ENCODE measurements at regions not wholly inside any gene's neighbourhood (a gene's known extent, or its start where the extent isn't known, plus 50 kb on each side); places are given as distances from the start of the nearest gene placed in this dataset.
A peak's percentile ranks its signal among the peaks of the same experiment; 100 is the strongest.

DNA sequence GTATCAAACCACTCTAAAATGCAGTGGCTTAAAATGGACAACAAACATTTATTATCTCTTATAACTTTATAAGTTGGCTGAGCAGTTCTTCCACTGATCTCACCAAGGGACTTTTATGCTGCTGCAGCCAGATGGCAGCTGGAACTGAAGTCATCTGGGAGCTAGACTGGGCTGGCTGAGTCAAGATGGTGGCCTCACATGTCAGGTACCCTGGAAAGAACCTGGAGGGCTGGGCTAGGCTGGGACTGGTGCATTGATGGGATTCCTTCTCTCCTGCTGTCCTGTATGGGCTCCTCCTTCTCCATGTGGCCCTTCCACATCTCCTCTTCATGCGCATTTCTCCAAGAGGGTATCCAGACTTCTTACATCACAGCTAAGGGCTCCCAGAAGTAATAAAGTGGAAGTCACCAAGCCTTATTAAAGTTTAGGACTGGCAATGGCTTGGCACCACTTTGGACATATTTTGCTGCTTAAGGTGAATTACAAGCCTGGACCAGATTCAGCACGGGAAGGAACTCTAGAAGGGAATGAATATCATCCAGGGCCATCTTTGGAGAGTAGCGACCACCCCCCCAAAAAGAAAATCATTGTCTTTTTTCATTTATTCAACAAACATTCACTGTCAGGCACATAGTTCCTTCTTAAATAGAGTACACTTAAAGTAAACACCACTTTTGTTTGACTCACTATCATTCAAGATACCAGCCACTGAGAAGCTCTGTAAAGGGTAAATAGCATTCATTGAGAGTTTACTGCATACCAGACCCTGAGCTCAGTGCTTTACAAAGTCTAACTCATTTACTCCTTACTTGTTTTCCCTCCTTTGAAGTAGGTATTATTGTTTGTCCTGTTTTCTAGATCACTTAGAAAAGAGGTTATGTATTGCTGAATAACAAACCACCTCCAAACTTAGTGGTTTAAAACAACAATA lies 138.0 kb downstream of the ZFP36L2 start:
- DNase-seq (ENCODE audit: low read depth in 2 of 2), result no peak

DNA sequence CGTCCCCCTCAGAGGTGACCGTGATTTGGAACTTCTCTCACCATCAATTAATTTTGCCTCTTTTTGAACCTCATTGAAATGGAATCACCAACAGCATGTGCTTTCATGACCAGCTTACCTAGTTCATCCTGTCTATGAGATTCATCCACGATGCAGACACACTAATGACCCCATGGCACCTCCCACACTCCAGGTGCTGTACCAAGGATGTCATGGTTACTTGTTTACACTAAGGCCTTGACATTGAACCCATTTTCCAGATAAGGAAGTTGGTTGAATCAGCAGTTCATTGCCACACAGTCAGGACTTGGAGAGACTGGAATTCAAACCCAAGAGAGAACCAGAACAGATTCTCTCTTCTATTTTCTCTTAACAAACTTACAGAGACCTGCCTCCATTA lies 139.0 kb downstream of the ZFP36L2 start:
- DNase-seq (ENCODE audit: low read depth in 2 of 2), result no peak

DNA sequence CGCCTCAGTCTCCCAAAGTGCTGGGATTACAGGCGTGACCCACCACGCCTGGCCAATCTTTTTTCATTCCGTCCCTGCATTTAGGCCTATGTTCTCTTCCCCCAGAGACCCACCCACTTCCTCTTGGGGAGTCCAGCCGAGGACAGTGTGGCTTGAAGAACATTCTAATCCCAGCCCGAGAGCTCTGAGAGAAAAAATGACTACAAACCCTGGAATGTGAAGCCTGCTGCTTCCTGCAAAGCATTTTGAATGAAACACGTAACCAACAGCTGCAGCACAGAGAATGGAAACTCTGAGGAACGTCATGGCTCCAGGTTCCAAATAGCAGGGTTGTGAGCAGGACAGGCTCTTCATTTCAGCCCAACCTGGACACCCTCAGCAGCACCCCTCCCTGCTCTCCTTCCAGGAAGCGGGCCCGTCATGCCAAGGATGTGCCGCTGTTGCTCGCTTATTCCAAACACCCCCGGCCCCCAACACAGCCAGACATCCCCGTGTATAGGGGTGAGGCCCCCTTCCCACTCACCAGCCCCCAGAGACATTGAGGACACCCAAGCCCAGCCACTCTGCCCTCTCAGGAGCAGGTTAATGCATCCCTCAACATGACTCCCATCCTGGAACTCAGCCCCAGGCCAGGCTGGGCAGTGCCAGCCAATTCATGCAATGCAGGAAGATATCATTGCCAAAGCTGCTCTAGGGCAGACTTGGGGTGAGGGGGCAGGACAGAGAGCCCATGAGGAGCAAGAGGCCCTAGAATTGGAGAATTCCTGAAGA lies 139.8 kb downstream of the ZFP36L2 start:
- DNase-seq (ENCODE audit: low read depth in 2 of 2), result peak; percentile 94 to 97

DNA sequence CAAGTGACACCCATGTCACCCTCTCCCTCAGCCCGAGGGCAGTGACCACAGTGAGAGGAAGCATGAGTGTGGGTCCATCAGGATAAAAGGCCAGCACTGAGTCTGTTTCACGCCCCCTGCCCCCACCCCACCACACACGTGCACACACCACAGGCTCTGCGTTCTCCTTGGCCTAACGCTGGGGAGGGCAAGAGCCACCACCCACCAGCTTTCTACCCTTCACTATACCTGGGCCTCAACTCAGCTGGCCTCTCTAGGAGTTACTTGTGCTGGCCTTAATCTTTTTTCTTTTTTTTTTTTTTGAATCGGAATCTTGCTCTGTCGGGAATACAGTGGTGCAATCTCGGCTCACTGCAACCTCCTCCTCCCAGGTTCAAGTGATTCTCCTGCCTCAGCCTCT lies 140.5 kb downstream of the ZFP36L2 start:
- no peak for DNase-seq (ENCODE audit: low read depth in 2 of 2)

DNA sequence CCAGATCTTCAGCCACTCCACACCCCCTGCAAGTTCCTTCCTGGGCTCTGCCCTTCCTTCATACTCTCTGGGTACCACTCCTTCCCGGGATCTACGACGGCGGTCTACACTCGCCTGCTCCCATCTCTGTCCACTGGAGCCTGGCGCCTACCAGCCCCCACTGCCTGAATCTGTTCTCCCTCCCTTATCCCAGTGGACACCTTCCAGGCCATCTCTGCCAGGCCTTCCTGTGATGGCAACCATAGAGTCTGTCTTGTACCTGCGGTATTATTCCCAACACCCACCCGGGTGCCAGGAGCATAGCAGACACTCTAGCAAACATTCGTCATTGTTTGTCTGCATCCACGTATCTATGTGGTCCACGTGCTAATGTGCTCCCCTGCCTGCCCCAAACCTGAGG lies 140.9 kb downstream of the ZFP36L2 start:
- DNase-seq (ENCODE audit: low read depth in 2 of 2), result no peak

DNA sequence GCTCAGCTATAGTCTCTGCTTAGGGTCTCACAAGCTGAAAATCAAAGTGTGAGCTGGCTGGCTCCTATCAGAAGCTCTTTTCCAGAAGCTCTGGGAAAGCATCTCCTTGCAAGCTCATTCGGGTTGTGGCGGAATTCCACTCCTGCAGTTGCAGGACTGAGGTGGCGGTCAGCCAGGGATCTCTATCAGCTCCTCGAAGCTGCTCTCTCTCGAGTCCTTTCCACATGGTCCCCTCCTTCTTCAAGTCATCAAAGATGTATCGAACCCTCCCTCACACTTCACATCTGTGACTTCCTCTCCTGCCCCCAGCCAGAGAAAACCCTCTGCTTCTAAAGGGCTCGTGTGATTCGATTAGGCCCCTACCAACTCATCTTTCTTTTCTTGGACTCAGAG lies 141.7 kb downstream of the ZFP36L2 start:
- DNase-seq (ENCODE audit: low read depth in 2 of 2), result no peak

DNA sequence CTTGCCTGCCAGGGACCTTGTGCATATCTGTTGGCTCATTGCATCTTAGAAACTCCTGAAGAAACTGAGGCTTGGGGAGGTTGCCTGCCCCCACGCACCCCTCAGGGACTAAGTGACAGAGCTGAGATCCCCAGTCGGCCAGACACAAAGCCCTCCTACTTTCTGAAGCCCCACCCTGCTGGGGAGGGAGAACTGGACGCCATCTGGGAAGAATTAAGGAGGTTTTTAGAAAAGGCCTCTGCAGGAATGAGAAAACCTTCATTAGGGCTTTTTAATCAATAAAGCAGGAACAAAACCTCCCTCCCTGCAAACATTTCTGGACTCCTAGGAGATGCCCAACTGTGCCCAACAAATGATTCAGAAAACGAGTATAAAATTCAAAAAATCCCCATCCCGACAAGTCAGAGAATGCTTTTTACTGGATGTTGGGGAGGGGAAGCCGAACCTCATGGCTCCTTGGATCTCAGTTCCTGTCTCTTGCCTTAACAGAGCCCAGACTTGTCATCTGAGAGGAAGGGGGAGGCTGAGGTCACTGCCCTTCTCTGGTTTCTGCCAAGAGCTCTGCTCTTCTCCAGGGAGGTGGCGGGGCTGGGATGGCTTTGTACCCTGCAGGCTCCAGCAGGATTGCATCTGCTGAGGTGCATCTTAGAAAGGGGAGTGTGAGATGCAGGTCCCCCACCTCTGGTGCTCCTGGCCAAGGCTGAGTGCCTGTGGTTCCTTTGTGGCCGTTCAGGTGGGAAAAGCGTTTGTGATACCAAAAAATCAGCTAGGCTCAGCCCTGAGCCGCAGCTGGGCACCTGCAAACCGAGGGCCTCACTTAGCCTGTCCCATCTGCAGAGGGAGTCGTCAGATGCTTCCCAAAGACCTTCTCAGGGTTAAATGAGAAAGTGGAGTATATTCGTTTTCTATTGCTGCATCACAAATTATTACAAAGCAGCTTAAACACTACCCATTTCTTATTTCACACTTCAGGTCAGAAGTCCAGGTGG lies 142.4 kb downstream of the ZFP36L2 start:
- DNase-seq (ENCODE audit: low read depth in 2 of 2), result no peak

DNA sequence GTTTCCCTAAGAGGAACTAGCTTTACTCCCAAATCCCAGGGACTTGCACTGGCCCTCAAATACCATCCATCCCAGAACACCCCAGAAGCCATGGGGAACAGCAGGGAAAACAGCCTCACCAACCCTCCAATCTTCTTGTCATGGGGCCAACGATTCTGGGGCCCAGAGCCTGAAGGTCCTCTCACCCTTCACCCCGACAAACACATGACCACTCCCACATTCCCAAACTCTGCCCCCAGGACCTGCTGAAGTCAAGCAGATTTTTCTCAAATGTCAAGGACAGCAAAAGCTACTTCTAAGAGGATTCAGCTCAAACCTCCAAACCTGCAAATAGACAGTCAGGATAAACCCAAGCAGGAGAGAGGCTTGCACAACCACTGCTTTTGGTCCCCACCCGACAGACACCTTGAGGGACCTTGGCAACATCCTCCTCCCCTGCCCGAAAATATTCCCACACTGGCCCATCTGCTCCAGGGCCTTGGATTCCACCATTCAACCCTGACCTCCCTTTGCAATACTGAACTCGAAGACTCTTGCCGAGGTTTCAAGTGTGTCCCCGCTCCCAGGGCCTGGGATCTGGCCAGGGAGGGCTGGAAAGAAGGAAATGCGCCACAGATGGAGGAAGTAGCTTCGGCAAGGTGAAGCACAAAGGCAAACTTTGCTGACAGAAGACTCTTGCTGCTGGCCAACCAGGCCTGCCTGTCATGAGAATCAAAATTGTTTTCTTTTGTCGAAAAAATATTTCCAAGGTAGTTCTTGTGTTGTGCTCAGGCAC lies 143.3 kb downstream of the ZFP36L2 start:
- peak in 1 of 2 donors; percentile 87 for DNase-seq (ENCODE audit: low read depth in 2 of 2)

DNA sequence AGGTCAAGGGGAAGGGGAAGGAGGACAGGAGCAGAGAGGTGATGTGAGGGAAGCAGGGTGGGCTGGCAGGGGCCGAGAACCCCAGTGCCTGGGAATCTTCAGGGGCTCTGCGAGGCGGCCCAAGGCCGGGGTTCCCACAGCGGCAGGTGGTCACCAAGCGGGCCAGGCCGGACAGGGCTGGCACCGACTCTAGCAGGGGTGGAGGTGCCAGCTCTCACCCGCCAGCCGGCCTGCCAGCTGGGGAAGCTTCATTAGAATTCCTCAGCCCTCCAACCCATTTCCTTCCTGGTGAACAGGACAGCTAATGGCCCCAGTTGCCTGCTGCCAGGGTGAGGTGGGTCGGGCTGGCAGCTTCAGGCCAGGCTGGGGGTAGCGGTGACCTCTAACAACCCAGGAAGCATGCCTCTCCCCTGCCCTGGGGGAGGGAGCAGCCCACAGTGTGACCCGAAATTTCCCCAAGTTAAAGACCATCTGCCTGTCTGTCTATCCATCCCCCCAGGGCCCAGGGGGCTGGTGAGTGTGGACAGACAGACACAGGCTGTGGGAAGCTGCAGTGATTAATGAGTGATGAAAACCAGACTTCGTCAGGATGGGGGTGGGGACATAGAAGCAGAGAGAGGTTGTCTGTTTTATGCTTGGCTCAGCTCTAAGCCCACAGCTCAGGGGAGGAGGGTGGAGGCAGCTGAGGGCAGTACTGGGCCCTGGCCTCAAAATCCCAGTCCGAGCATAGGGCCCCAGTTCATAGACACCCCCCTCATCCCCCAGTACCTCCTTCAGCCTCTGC lies 144.1 kb downstream of the ZFP36L2 start:
- DNase-seq (ENCODE audit: low read depth in 2 of 2), result peak; percentile 59 to 88

DNA sequence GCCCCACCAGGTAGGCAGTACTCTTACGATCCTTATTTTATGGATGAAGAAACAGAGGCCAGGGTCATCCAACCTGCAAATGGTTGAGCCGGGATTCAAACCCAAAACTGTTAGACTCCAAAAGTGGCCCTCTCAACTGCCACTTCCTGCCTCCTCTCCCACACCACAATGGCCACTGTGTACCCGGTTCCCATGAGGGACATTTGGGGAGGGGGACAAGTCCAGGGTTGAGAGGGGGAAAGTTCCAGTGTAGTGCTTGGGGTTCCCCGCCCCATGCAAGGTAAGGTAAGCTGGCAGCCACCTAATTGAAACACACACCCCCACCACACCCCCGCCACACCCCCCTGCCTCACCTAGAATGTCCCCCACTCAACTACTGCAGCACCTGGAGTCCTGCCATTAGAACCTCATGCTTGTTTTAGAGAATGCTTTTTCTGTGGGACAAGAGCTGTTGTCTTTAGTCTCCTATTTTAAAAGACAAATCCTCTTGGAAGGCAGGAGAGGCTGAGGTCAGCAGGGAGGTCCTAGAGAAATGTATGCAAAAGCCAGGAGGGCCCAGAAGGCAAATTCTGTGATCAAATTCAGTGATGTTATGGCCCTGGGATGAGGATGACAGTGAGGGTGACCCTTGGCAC lies 145.2 kb downstream of the ZFP36L2 start:
- DNase-seq (ENCODE audit: low read depth in 2 of 2), result no peak

DNA sequence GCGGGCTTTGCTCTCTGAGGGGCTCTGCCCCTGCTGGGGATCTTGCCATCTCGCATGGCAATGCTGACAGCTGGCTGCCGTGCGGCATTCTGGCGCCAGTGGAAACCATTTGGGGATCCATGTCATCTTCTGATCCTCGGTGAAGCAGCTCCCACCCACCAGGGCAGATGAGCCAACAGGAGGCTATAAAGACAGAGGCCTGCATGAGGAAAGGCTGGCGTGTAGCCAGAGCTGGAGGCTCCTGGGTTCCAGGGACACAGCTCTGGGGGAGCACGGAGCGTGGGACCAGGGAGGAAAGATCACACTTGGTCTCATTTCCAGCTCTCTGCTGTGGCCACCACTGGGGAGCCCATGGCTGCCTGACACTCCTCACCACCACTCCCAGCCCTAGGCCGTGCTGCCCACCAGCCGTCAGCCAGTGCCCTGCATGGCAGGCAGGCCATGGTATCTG lies 145.8 kb downstream of the ZFP36L2 start:
- DNase-seq (ENCODE audit: low read depth in 2 of 2), result no peak

DNA sequence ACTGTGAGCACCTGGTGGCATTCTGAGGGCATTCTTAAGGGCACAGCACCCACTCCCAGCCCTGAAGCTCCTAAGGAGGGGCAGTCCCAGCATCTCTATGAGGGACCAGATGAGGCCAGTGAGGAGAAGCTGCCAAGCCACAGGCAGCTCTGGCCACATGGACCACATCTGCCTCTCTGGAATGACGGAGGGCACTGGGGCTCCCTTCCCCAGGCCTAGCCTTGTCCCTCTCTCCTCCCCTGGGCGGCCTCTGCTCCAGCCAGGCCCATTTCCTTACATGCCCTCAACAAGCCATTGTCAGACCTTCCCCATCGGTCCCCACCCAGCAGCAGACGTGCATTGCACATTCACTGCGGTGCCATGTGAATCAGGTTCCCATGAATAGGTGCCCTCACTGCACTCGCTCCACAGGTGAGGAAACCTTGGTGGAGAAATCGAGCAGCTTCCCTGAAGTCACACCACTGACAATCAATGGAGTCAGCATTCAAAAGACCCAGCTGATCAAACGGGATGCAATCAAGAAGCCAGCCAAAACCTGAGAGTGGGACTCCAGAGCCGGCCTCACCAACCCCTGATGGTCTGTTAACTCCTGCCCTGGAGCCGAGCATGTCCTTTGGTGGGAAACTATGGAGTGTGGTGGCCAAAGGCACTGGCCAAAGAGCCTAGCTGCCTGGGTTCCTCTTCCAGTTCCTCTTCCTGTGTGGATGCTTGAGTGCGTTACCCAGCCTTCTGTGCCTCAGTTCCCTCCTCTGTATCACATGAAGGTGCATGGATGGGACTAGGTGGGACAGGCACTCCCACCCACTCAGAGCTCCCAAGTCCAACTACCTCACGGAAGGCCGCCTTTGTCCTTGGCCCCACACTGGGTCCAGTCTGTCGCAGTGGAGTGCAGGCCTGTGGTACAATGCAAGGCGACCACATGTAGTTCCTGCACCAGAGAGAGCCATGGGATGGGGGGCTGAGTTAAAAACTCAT lies 147.3 kb downstream of the ZFP36L2 start:
- no peak for DNase-seq (ENCODE audit: low read depth in 2 of 2)

DNA sequence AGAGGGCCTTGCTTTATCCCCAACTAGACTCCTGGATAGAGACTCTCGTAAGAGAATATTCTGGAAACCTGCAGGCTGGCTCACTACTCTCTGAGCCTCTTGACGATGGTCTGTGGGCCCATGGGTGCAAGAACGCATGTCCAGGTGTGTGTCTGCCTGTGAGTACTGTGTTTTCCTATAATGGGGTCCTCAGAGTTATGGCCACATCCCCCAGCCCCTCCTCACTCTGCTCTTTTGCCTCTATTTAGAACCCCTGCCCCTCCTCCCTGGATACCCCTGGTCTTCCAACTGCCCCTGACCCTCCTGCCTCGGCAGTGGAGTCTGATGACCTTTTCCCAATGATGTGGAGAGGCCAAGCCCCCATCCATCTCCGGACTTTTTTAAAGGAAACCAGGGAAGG lies 148.1 kb downstream of the ZFP36L2 start:
- no peak for DNase-seq (ENCODE audit: low read depth in 2 of 2)

DNA sequence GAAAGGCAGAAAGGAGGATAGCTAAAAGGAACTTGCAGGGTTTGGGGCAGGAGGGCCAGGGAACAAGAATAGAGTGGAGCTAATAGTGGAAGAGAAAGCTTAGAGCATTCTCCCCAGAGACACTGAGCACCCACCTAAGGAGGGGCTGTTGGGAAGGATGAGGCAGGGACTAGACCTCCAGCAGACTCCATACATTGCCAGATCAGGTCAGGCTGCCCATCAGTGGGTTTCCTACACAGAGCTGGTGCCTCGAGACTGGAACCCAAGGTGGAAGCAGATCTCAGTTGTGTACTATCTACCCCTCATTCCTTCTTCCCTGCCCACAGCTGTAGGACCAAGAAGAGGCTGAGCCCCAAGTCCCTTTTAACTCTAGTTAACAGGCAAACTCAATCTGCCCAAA lies 148.5 kb downstream of the ZFP36L2 start:
- no peak for DNase-seq (ENCODE audit: low read depth in 2 of 2)

DNA sequence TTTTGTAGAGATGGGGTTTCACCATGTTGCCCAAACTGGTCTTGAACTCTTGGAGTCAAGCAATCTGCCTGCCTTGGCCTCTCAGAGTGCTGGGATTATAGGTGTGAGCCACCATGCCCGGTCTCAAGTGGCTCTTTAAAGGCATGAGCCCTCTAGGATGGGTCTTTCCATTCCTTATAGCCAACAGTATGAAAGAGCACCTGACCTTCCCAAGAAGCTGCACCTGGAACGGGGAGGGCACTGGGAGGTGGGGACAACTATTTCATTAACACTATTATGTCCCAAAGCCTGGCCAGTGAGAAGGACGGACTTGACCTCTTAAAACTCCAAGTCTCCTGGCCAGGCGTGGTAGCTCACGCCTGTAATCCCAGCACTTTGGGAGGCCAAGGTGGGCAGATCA lies 149.7 kb downstream of the ZFP36L2 start:
- no peak for DNase-seq (ENCODE audit: low read depth in 2 of 2)

DNA sequence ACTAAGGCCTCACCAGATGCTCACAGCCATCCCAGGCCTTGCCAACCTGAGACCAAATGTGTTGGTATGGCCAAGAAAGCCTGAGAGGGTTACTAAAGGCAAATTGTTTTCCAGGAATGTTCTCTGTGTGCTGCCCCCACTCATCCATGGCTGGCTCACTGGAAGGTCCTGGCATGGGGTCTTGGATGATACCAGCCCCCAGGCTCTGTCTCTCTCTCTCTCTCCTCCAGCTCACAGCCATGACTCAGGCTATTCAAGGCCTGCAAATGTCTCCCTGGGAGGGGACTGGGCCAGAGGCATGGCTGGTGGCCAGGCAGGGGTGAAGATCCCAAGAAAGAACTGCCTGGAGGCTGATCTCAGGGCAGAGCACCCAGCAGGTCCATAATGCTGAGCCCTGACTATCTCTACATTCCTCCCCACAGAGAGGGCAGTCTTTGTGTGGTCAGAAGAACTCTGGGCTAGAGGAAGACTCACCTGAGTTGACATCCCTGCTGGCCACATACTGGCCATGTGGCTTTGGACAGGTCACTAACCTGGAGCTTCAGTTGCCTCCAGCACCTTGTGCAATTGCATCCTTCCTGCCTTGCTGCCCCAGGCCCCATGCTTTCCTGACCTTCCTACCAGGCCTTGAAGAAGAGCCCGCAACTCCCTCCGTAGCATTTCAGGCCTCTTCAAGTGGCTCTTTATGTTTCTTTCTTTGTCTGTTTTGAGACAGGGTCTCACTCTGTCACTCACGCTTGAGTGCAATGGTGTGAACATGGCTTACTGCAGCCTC lies 150.4 kb downstream of the ZFP36L2 start:
- DNase-seq (ENCODE audit: low read depth in 2 of 2), result peak in 1 of 2 donors; percentile 72

DNA sequence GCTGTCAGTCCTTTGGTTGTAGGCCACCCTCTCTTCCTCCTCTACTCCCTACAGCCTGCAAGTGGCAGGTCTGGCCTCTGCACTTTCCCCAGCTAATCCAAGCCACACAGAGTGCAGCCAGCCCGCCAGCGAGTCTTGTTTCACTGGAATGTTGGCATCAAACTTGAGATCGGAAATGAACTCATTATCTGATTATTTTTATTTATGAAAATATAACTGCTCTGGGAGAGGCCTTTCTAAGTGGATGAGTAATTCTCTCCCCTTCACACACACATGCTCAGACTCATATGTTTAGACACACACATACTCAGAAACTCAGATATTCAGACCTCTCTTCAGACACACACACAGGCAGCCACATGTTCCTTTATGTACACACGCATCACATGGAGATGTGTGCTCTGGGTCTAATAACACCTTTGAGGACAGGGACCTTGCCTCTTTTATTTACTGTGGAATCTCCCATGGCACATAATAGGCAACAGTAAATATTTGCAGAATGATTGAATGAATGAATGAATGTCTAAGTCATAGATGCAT lies 151.3 kb downstream of the ZFP36L2 start:
- DNase-seq (ENCODE audit: low read depth in 2 of 2), result peak; percentile 93 to 97

Data from dermis microvascular lymphatic vessel endothelial cell (primary cell).